CD4-positive, alpha-beta T cell treated with Interleukin-10 for 1 hour (primary cell): ENCODE measurements at regions not wholly inside any gene's neighbourhood (a gene's known extent, or its start where the extent isn't known, plus 50 kb on each side); places are given as distances from the start of the nearest gene placed in this dataset.

Experiments
- DNase-seq: peaks from one replicate; pipeline ENCODE4 v3.0.0-alpha.2; 2020

DNA sequence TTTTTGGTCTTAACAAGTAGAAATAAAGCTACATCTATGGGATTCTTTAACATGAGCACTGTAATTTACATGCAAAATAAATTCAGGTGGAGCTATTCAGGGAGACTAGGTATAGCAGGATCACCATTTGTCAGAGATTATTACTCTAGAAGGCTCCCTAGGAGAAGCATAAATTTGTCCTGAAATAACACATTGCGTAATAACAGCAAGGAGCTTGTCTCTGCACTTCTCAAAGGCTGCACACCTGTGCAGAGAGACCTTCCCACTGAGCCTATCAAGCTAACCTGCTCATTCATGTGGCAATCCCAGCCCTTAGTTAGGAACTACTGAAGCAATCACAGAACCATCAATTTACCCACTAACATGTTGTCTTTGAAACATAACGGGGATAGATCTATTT lies 437.4 kb upstream of the MC4R start:
- no peak for DNase-seq

DNA sequence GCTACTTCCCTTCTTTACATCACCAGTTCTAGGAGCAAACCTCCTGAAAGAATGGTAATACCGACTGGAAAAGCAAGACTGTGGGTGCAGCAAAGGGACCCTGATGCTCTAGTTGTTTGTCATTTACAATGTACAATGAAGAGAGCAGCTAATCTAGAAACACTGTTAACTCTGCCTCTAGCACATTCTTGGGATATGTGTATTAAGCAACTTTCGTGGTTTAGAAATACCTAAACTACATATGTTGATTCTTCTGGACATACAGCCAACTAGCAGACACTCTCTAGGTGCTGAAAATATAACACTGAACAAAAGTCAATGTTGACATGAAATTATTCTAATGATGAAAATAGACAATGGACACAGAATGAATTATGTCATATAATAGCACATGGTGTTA lies 440.3 kb upstream of the MC4R start:
- no peak for DNase-seq

DNA sequence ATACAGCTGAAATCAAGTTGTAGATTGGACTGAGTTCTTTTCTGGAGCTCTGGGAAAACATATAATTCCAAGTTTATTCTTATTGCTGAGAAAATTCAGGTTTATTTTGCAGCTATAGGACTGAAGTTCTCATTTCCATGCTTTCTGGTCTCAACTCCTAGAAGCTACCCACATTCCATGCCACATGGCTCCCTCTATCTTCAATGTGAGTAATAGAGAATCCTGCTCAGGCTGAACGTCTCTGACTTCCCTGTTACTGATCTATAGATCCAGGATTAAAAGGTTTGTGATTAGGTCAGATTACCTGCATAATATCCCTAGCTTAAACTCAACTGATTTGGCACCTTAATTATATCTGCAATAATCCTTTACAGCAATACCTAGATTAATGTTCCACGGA lies 453.8 kb upstream of the MC4R start:
- no peak for DNase-seq

DNA sequence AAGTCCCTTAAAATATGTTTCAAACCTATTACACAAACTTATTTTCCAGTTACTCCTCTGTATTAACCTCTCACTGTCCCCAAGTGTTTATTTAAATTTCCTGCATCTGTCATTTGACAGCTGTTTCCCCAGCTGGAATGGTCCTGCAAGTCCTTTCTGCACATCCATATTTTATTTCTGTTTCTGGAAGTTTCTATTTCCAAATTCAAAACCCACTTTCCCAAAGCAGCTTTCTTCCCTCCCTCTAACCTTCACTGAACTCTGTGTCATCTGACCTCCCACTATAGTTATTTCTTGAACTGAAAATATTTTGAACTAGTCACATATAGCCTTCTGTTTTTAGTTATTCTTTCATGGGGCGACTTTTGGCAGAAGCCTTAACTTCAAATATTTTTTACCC lies 459.4 kb upstream of the MC4R start:
- no peak for DNase-seq

DNA sequence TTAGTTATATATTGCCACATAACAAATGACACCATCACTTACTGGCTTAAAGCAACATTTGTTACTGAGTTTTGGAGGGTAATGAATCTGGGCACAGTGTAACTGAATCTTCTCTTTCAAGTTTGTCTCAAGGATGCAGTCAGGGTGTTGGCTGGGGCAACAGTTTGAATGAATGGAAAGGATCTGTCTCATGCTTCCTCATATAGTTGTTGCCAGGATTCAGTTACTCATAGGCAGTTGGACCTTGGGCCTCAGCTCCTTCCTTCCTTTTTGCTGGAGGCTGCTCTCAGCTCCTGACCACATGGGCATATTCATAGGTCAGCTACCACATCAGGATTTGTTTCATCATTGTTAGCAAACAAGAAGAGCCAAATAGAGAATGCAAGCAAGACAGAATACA lies 466.1 kb upstream of the MC4R start:
- DNase-seq, result no peak

DNA sequence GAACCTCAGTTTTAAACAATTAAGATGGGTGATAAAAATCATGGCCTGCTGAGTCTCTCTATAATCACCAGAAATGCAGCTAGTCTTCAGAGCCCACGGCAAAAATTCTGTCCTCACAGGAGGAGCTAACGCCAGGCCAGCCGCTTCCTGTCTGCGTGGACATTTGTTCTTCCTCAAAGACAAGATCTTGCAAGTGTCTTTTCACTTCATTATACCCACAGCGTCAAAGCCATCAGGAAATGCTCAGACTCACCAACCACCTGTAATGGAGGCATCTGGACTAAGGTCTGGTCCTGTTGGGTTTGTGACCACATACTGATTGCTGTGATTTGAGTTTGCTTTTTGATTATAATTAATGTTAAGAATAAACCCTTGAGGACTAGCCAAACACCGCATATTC lies 473.8 kb upstream of the MC4R start:
- DNase-seq, result no peak

DNA sequence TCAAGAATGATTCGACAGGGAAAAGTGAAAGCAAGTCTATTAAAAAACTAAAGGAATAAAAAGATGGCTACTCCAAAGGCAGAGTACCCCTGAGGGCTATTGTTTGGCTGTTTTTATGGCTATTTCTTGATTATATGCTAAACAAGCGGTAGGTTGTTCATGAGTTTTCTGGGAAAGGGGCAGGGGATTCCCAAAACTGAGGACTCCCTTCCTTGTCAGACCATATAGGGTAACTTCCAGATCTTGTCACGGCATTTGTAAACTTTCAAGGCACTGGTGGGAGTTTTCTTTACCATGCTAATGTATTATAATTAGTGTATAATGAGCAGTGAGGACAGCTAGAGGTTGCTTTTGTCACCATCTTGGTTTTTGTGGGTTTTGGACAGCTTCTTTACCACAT lies 474.9 kb upstream of the MC4R start:
- no peak for DNase-seq

DNA sequence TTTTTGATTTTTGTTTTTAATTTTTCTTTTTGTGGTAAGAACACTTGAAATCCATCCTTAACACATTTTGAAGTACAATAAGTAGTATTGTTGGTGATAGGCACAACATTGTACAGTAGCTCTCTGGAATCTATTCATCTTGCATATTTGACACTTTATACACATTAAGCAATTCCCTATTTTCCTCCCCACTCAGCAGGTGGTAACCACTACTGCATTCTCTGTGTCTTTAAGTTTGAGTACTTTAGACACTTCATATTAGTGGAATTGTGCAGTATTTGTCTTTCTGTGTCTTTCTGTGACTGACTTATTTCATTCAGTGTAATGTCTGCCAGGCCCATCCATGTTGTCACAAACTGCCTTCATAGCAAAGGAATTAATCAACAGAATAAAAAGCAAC lies 471.7 kb upstream of the CDH20 start:
- no peak for DNase-seq

DNA sequence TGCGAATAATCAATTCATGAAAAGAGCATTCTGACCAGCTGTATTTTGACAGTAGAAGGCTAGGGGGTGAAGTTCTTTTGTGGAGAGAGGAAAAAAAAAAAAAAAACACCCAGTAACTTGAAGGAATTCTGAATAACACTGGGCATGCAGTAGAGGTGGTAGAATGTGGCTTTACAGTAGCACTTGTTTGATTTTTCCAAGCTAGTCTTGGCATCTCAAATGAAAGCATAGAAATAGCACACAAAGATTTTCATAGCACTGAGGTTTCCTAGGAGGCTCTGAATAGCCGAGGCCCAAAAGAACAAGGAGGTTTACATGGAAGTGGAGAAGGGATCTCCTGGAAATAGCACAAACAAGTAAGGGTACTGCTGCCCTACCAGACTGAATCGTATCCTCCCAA lies 470.2 kb upstream of the CDH20 start:
- no peak for DNase-seq

DNA sequence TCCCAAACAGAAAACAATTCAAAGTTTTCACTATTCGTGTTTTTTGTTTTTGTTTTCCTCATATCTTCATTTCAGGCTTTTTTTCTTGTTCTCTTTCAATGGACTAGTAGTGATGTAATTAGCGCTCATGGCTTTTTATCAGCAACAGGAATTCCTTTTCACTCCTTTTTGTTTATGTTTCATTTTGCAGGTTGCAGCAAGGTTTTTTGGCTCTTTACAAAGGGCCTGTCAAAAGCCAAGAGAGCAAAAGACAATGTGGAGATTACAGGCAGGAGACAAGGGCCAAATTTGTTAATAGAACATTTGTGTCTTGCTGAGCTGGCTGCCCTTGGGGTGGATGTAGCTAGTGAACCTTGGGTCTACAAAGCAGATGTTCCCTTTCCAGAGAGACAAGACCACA lies 467.4 kb upstream of the CDH20 start:
- no peak for DNase-seq

DNA sequence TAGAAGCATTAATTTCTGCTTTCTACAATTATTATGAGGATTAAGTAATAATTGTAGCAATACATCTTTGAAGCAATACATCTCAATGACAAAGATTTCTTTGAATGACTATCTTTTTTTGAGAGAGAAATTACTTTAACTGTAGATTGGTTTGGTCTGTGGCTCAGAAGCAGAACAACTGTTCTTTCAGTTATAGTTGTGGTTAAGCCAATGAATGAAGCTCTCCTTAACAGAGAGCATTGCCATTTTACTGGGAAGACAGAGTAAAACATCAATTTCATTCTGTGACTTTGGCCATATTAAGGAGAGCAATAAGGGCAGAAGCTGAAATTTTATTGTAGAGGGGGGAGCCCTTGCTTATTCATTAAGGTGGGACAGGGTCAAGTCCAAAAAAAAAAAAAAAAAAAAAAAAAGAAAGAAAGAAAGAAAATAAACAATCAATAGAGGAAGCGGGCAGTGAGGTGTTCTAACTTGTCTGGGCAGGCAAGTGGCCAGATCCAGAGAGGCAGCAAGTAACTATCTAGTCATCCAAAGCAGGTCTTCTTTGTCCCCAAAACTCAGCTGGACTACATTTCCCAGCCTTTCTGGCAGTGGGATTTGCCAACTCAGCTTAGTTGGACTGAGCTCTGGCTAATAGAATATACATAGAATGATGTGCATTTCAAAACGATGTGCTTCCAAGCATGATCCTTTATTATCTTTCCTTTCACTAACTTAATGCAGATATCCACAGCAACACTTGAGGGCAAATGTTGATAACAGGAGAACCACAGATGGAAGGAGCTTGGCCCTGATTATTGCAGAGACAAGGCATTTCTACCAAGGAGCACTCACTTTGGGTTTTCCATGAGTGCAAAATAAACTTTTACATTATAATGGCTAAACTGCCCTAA lies 462.7 kb upstream of the CDH20 start:
- DNase-seq, result no peak

DNA sequence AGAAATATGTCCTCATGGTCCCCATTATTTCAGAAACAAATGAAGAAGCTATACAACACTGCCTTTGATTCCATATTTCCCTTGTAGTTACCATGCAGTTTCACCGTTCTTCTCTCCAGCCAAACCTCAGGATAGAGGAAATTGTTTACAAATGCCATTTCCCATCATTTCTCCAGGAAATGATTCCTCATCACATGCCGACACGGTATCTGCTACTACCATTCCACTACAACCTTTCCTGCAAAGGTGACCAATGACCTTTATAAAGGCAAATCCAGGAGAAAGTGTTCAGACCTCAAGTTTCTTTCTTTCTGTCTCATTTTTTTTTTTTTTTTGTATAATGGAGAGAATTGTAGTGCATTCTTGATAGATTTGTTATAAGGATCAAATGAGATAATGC lies 460.8 kb upstream of the CDH20 start:
- no peak for DNase-seq

DNA sequence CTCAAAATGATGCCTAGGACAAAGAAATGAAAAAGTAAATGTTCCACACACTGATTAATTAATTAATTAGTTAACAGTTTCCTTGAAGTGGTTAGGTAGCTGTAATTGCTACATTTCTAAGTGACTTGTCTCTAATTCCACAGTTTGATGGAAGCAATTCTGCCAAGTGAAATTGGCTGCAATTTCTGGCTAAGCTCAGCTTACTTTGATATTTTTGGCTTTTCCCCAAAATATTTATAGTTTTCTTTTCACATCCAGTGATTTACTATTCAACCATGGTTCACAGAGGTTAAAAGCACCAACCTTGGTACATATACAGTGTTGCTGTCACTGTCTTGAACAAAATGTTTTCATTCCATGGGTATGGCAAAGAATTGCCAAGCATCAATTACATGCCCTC lies 459.5 kb upstream of the CDH20 start:
- no peak for DNase-seq

DNA sequence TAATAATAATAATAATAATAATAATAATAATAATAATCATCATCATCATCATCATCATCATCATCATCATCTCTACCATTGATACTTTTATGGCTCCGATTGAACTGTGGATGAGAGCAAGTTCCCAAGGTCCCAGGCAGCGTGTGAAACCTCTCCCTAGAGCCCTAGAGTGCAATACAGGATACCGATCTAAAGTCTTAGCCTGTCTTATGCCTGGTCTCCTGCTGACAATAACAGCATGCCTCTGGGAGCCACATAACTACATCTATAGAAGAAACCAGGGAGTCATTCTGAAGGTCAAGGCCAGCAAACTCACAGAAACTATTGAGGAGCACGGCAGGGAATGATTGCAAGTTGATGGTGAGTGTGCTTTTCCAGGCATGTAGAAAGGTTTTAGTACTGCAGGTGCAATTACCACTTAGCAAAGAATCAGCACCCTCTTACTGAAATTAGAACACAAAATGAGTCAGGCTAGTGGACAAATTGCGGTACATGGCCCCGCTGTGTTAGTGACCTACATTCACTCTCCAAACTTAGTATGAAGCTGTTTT lies 457.2 kb upstream of the CDH20 start:
- no peak for DNase-seq

DNA sequence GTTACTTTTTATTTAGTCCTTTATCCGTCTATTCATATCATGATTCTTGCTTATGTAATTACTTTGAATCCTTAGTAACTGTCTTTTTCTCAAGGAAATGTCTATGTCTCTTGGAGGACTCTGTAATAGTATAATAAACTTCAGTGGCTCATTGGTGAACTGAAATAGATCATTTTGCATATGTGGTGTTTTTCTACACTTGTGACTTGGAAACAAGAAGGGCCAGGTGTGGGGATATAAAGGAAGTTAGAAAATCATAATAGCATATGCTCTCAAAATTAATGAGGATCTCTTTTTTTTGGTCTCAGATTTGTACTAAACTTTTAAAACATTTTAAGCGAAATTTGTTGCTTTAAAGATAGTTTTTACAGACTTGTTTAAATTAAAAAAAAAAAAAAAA lies 453.0 kb upstream of the CDH20 start:
- DNase-seq, result no peak

DNA sequence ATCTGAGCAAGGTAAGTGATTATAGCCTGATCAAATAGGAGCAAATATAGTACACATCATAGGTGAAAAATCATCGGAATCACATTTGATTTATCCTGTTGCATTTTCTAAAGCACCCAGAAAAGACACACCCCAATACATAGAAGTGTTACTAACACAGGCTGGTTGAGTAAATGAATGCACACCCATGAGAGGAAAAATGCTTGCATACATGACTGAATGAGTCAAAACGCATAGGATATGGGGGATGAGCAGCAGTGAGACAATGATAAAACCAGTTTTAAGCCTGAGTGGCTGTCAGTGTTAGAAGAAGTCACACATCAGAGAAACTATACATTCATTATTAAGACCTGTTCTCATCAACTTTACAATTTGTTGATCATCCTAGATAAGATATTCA lies 449.6 kb upstream of the CDH20 start:
- no peak for DNase-seq

DNA sequence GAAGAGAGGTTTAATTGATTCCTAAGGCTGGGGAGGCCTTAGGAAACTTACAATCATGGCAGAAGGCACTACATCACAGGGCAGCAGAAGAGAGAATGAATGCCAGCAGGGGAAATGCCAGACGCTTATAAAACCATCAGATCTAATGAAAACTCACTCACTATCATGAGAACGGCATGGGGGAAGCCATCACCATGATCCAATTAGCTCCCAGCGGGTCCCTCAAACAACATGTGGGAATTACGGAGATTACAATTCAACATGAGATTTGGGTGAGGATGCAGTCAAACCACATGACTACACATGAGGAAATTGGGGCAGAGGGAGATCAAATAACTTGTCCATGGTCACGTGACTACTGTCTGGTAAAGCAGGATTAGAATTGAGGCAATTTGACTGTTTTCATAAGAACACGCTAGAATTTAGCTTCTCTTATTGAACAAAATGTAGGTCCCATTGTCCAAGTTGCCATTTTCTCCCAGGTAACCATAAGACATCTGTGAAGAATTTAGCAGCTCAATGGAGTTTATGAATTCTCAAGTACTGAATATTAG lies 445.1 kb upstream of the CDH20 start:
- no peak for DNase-seq

DNA sequence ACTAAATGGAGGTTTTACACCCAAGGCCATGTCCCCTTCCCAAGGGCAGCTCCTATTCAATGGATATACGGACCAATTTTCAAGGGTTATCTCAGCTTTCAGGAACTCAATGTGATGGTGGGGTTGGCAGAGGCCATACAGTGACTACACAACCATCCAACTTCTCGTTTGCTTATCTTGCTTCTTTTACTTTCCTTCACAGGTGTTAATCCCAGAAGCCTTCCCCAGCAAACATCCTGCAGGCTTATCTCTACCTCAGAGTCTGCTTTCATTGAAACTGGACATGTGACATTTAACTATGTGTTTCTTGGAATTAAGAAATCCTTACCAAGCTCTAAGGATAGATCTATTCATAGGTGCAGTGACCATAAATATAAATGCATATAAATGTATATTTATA lies 443.8 kb upstream of the CDH20 start:
- DNase-seq, result no peak

DNA sequence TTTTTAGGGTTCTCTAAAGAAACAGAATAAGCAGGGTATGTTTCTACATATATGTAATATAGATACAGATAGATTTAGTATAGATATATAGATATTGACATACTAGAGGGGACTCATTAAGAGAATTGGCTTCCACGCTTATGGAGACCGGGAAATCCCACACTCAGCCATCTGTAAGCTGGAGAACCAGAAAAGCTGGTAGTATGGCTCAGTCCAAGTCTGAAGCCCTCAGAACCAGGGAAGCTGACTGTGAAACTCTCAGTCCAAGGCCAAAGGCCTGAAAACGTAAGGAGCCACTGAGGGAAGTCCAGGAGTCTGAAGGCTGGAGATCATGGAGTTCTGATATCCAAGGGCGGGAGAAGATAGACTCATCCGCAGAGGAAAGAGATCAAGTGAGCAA lies 441.3 kb upstream of the CDH20 start:
- no peak for DNase-seq

DNA sequence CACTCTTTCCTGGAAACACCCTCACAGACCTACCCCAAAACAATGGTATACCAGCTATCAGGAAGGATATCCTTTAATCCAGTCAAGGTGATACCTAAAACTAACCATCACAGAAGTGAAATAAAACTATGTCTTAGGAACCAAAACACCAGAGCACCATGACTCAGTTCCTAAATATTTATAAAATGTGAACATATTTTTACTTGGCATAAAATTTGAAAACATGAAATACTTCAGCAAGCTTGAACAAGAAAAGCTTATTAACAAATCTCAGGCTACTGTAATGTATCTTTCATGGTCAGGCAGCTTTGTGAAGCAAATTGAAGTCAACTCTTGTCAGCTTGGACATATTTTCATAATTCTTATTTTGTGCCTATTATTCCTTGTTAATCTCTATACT lies 440.8 kb upstream of the CDH20 start:
- DNase-seq, result no peak

DNA sequence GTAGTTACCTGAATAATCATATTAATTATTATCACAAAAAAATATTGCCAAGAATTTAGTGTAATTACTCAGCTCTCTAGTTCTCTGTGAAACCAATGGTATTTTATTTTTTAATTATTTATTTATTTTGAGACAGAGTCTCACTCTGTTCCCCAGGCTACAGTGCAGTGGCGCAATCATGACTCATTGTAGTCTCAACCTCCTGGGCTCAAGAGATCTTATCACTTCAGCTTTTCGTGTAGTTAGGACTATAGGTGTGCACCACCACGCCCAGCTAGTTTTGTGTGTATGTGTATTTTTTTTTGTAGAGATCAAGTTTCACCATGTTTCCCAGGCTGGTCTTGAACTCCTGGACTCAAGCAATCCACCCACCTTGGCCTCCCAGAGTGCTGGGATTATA lies 440.4 kb upstream of the CDH20 start:
- no peak for DNase-seq

DNA sequence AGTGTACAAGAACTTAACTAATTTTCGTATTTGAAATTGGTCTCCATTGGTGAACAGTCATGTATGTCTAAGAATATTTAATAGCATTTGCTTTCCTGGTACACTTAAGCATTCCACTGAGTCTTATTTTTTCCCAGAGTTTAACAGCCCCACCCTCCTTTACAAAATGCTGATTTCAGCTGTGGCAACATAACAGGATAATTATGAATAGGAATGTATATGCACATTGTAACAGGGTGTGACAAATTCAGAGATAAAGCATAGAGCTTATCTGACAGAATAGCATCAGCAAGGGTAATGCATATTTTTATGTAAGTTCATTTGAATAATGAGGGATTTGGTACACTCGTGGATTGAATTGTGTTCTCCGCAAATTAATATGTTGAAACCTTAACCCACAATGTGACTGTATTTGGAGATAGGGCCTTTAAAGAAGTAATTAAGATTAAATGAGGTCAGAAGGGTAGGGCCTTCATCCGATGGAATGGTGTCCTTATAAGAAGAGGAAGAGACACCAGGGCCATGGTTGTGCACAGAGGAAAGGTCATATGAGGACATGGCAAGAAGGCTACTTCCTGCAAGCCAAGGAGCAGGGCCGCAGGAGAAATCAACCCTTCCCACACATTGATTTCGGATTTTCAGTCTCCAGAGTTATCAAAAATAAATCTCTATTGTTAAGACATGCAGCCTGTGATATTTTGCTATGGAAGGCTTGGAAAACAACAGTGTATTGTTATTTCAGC lies 439.7 kb upstream of the CDH20 start:
- no peak for DNase-seq

DNA sequence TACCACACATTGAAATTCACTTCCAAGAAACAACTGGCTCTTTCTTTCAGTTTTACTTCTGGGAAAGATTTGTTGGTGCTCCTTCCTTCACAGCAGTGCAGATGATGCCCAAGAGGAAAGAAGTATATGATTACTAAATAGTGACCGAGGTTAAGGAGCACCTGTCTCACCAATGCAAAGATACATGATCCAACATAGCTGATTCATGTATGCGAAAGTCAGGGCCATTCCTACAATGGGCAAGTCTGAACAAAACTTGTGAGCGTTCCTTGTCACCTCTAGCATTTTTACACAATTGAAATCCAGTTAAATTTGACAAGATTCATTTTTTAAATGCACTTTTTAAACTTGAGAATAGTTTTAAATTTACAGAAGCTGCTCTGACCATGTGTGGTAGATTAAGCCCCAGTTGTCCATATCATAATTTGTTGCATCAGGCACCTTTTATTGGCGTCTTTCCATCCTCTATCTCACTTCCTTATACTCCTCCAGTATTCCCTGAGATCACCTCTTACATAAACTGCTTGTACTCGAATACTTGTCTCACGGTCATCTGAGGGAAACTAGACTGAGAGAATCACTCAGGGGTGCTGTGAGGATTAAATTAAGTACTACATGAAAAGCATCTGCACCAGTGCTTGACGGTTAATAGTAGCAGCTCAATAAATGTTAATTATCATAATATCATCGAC lies 438.8 kb upstream of the CDH20 start:
- no peak for DNase-seq
